ENCODE measurements at regions not wholly inside any gene's neighbourhood (a gene's known extent, or its start where the extent isn't known, plus 50 kb on each side); places are given as distances from the start of the nearest gene placed in this dataset.

DNA sequence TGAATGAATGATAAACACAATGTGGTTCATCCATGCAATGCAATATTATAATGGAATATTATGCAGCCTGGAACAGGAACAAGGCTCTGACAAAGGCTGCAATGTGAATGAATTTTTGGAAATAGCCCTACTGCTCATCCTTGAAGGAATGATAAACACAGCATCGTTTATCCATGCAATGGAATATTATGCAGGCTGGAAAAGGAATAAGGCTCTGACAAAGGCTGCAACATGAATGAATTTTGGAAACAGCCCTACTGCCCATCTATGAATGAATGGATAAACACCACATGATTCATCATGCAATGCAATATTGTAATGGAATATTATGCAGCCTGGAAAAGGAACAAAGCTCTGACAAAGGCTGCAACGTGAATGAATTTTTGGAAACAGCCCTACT lies 159.4 kb downstream of the CRLF2 start:
- no peak for TF ChIP-seq SUZ12 (IDR thresholded peaks at IDR 0.05; ENCODE audit: unreplicated experiment)
- no peak for TF ChIP-seq EP300 (IDR thresholded peaks at IDR 0.05; ENCODE audit: borderline replicate concordance in 1 of 2, control insufficient read depth in 1 of 2, low read depth in 2 of 2, low read length in 2 of 2)
- TF ChIP-seq, protein P1, sequence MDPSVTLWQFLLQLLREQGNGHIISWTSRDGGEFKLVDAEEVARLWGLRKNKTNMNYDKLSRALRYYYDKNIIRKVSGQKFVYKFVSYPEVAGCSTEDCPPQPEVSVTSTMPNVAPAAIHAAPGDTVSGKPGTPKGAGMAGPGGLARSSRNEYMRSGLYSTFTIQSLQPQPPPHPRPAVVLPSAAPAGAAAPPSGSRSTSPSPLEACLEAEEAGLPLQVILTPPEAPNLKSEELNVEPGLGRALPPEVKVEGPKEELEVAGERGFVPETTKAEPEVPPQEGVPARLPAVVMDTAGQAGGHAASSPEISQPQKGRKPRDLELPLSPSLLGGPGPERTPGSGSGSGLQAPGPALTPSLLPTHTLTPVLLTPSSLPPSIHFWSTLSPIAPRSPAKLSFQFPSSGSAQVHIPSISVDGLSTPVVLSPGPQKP (IDR thresholded peaks at IDR 0.05; ENCODE audit: low read depth, low read length), result no peak
